ENCODE measurements at regions not wholly inside any gene's neighbourhood (a gene's known extent, or its start where the extent isn't known, plus 50 kb on each side); places are given as distances from the start of the nearest gene placed in this dataset.

DNA sequence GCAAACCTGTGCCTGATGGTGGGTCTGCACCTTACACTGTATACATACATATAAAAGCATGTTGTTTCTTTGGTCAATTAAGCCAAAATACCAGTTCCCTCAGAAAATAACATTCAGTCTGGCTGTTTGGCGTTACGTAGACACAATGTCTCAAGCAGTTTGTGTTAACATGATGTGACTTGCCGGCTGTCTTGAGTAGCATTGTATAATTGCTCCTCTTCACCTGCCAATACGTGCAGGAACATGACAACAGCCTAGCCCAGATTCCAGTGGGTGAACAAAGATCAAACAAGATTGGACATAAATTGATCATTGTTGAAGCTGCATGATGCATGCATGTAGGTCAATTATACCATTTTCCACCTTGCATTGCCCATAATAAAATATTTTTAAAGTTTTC is 102.3 kb downstream of the F11 start:
- TF ChIP-seq POLR2AphosphoS5 (IDR thresholded peaks at IDR 0.05; ENCODE audit: borderline replicate concordance, low read depth, low read length) (no peak), EZH2 (IDR thresholded peaks at IDR 0.05) (no peak), FOXP2 (optimal IDR thresholded peaks at IDR 0.05; ENCODE audit: control extremely low read depth, extremely low read length, insufficient read depth) (no peak)

All from SK-N-MC (cell line).